ENCODE measurements at regions not wholly inside any gene's neighbourhood (a gene's known extent, or its start where the extent isn't known, plus 50 kb on each side); places are given as distances from the start of the nearest gene placed in this dataset.

- no peak for TF ChIP-seq POLR2AphosphoS5 (IDR thresholded peaks at IDR 0.05; ENCODE audit: low read depth, low read length)
- TF ChIP-seq POLR2A (IDR thresholded peaks at IDR 0.05; ENCODE audit: low read depth, low read length) = no peak
- no peak for TF ChIP-seq TAF1 (IDR thresholded peaks at IDR 0.05; ENCODE audit: borderline replicate concordance, low read depth, low read length)
These were observed 263.1 kb upstream of the PITRM1 start for GRCh38 chr10:3435671-3436070.

All from GM12892 (cell line).